Body of pancreas (tissue), 4 donors: ENCODE measurements at regions not wholly inside any gene's neighbourhood (a gene's known extent, or its start where the extent isn't known, plus 50 kb on each side); places are given as distances from the start of the nearest gene placed in this dataset.
A peak's percentile ranks its signal among the peaks of the same experiment; 100 is the strongest.

Experiments
- ATAC-seq: fragments of 150-250 bp; one replicate; pipeline ENCODE4 v1.9.1; 2016
- DNase-seq, 4 donors: peaks; one replicate each; pipeline ENCODE4 v3.0.0-alpha.2; 2019
- H3K27ac ChIP-seq, 4 donors: fragments of 200-600 bp; sonication (generic); 1 replicate in 3 of 4; 2 replicates in 1 of 4; pipeline versions ENCODE4 v1.5.1 to v1.6.1; 2016 to 2019; ENCODE audit warnings: mild to moderate bottlenecking in 1 of 4, mixed read lengths in 1 of 4, moderate library complexity in 1 of 4
- H3K27me3 ChIP-seq, 2 donors: fragments of 200-600 bp; sonication (generic); one replicate each; pipeline ENCODE4 v1.6.0; 2016; ENCODE audit warnings: mild to moderate bottlenecking in 1 of 2
- H3K36me3 ChIP-seq, 2 donors: fragments of 200-600 bp; sonication (generic); replicated peaks in 1 of 2; 2 replicates each; pipeline ENCODE4 v1.5.1; 2016; ENCODE audit warnings: low read depth in 2 of 2; ENCODE audit not compliant: insufficient read depth in 1 of 2
- H3K4me1 ChIP-seq: fragments of 200-600 bp; sonication (generic); one replicate; pipeline ENCODE4 v1.6.0; 2016
- H3K4me3 ChIP-seq, 2 donors: fragments of 200-600 bp; sonication (generic); 1 replicate in 1 of 2; 2 replicates in 1 of 2; pipeline ENCODE4 v1.5.1; 2016 to 2019
- H3K9me3 ChIP-seq, 3 donors: fragments of 200-600 bp; sonication (generic); 1 replicate in 2 of 3; 2 replicates in 1 of 3; pipeline ENCODE4 v1.5.1; 2016
- CTCF ChIP-seq, 7 experiments: fragments of 450-650 bp in 4 of 7; fragments of 200-600 bp in 3 of 7; sonication (generic) in 3 of 7; IDR thresholded peaks; one replicate each; pipeline ENCODE4 v1.5.1; 2016 to 2019; ENCODE audit warnings: antibody characterized with exemption in 7 of 7
- POLR2A ChIP-seq, 3 donors: fragments of 450-650 bp; IDR thresholded peaks; one replicate each; pipeline ENCODE4 v1.6.1; 2016; ENCODE audit warnings: antibody characterized with exemption in 3 of 3, mild to moderate bottlenecking in 2 of 3
- WGBS, 2 donors: methylation state at CpG; one replicate each; pipeline ENCODE4 v1.1.5; 2017; 5-methylcytosine and 5-hydroxymethylcytosine counted together
- intact Hi-C: fragments of 100-400 bp; cut with DNase I; formaldehyde crosslinking; loops from one replicate; pipeline ENCODE4 v1.15.1; 2023

GRCh38 chr12:125509195-125509594 lies 444.0 kb downstream of the AACS start:
- ATAC-seq, result no peak
- Histone ChIP-seq H3K4me3 (no peak overlapping the region), H3K27me3 (no peaks in the 10 kb centered on the region), H3K27ac (no peak overlapping the region), H3K9me3 (no peaks in the 10 kb centered on the region), H3K4me1 (no peaks in the 10 kb centered on the region), H3K36me3 (no peaks in the 10 kb centered on the region)
- 72 to 79% methylated on average over 6 of the region's 6 CpGs for WGBS, 2 donors
- DNase-seq, result no peak
- intact Hi-C loops, result no loop called here
- no peak for TF ChIP-seq CTCF (IDR thresholded peaks at IDR 0.05)
- TF ChIP-seq POLR2A (IDR thresholded peaks at IDR 0.05), result no peak

GRCh38 chr12:125512541-125513298 lies 447.5 kb downstream of the AACS start:
- Histone ChIP-seq H3K4me1 (no peaks in the 10 kb centered on the region), H3K27ac (no peak overlapping the region), H3K9me3 (no peaks in the 10 kb centered on the region), H3K27me3 (no peaks in the 10 kb centered on the region), H3K4me3 (no peak overlapping the region), H3K36me3 (no peaks in the 10 kb centered on the region)
- no peak for DNase-seq
- no peak for TF ChIP-seq POLR2A (IDR thresholded peaks at IDR 0.05)
- TF ChIP-seq CTCF (IDR thresholded peaks at IDR 0.05), result no peak
- no peak for ATAC-seq
- intact Hi-C loops, result no loop called here
- WGBS, 2 donors, result 38 to 45% methylated on average over 11 to 12 of the region's 12 CpGs

GRCh38 chr12:125515887-125516286 lies 450.7 kb downstream of the AACS start:
- Histone ChIP-seq H3K36me3 (no peaks in the 10 kb centered on the region), H3K9me3 (no peaks in the 10 kb centered on the region), H3K4me3 (no peak overlapping the region), H3K27me3 (no peaks in the 10 kb centered on the region), H3K4me1 (peaks cover 14% of the 10 kb centered on the region), H3K27ac (no peak overlapping the region)
- TF ChIP-seq CTCF (IDR thresholded peaks at IDR 0.05) (no peak), POLR2A (IDR thresholded peaks at IDR 0.05) (no peak)
- intact Hi-C loops, result no loop called here
- DNase-seq, result no peak
- WGBS, 2 donors, result 62 to 75% methylated on average over 8 of the region's 8 CpGs
- no peak for ATAC-seq

- TF ChIP-seq POLR2A (IDR thresholded peaks at IDR 0.05) (no peak), CTCF (IDR thresholded peaks at IDR 0.05) (no peak)
- H3K27me3 ChIP-seq, result no peaks in the 10 kb centered on the region
- intact Hi-C loops, result no loop called here
- H3K36me3 ChIP-seq, result no peaks in the 10 kb centered on the region
- no peak overlapping the region for H3K4me3 ChIP-seq
- peaks cover 14% of the 10 kb centered on the region for H3K4me1 ChIP-seq
- 3 to 7% methylated on average over 2 of the region's 2 CpGs for WGBS, 2 donors
- peaks cover 0 to 6% (median 0%) of the 10 kb centered on the region in 3 donors for H3K9me3 ChIP-seq
- ATAC-seq, result no peak
- DNase-seq, result peak in 3 of 4 donors; percentile 17 to 49 (median 40)
- H3K27ac ChIP-seq, result no peak overlapping the region
Measured at GRCh38 chr12:125518074-125518473, 452.8 kb downstream of the AACS start.
